ENCODE measurements at regions not wholly inside any gene's neighbourhood (a gene's known extent, or its start where the extent isn't known, plus 50 kb on each side); places are given as distances from the start of the nearest gene placed in this dataset.

DNA sequence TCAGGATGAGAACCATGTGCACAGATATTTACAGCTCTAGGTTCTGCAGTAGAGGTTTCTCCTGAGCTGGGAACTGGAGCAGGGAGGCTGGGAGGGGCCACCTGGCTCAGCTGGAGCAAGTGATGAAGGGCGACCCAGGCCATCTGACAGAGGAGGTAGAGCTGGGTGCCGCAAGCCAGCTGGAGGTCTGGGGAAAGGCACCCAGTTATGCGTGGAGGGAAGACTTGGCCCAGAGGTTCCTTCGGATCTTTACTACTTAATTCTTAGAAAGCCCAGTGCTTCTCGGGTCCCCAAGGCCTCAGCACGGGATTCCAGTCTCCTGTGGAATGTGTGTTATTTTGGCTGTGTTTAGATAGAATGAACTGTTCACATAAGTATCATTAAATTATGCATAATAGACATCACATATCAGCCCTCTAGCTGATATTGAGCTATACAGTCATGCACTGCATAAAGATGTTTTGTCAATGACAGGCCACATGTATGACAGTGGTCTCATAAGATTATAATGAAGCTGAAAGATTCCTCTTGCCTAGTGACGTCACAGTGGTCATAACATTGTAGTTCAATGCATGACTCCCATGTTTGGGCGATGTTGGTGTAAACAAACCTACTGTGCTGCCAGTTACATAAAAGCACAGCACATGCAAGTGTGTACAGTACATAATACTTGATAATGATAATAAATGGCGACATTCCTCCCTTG lies 245.1 kb downstream of the RHOU start:
- DNase-seq (ENCODE audit: low spot score) = no peak
- no peak overlapping the region for H3K27ac Mint-ChIP-seq
- H3K4me1 Mint-ChIP-seq (ENCODE audit: low read depth) = no peaks in the 10 kb centered on the region
- no peaks in the 10 kb centered on the region for H3K27me3 Mint-ChIP-seq (ENCODE audit: low read depth)
- no peaks in the 10 kb centered on the region for H3K36me3 Mint-ChIP-seq (ENCODE audit: low read depth)
- H3K9me3 Mint-ChIP-seq = no peaks in the 10 kb centered on the region
- H3K4me3 Mint-ChIP-seq = no peak overlapping the region

DNA sequence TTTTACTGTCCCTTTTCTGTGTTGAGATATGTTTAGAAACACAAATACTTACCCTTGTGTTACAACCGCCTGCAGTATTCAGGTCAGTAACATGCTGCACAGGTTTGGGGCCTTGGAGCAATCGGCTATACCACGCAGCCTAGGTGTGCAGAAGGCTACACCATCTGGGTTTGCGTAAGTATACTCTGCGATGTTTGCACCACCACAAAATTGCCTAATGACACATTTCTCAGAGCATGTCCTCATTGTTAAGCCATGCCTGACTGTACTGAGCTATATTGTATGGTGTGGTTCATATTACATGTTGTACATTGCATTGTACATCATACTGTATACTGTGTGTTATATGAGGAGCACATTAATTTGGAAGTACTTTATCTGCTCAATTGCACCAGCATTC lies 247.4 kb downstream of the RHOU start:
- Mint-ChIP-seq H3K4me3 (no peak overlapping the region), H3K27me3 (ENCODE audit: low read depth) (no peaks in the 10 kb centered on the region), H3K36me3 (ENCODE audit: low read depth) (no peaks in the 10 kb centered on the region), H3K27ac (no peak overlapping the region), H3K4me1 (ENCODE audit: low read depth) (no peaks in the 10 kb centered on the region), H3K9me3 (no peaks in the 10 kb centered on the region)
- no peak for DNase-seq (ENCODE audit: low spot score)

DNA sequence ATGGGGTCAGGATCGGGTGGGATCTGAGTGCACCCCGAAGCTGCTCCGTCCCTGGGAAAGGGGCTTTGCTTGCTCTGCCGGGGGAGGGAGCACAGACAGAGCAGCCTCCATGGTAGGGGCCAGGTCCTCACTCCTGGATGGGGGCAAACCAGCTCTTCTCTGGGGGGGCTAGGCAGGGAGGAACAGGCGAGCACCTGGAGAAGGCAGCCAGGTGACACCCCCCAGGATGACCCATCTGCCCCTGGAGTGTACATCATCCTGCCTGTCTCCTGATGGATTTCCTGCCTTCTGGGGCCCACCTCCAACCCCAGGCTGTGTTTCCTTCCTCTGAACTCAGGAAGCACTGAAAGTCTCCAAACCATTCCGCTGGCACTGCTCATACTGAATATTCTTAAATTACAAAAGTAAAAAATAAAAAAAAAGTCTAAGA lies 248.0 kb downstream of the RHOU start:
- Mint-ChIP-seq H3K36me3 (ENCODE audit: low read depth) (no peaks in the 10 kb centered on the region), H3K4me1 (ENCODE audit: low read depth) (no peaks in the 10 kb centered on the region), H3K4me3 (no peak overlapping the region), H3K27me3 (ENCODE audit: low read depth) (no peaks in the 10 kb centered on the region), H3K27ac (no peak overlapping the region), H3K9me3 (no peaks in the 10 kb centered on the region)
- DNase-seq (ENCODE audit: low spot score) = no peak

DNA sequence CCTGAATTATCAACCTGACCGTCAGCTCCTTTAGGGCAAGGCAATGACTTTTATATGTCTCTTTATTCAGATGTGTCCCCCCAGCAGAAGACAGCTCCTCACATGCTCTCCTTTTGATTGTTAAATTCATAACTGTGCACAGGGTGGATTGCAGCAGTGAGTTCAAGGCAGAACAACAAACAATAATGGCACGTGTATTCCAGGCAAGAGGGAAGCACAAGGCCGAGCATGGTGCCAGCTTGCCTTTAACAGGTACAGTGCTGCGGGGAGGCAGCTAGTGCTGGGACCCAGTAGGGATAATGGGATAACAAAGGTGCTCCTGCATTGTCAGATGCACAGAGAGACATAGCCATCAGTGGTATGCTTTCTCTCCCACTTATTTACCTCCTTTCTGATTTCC lies 248.4 kb downstream of the RHOU start:
- Mint-ChIP-seq H3K4me3 (no peak overlapping the region), H3K27ac (no peak overlapping the region), H3K36me3 (ENCODE audit: low read depth) (no peaks in the 10 kb centered on the region), H3K4me1 (ENCODE audit: low read depth) (no peaks in the 10 kb centered on the region), H3K9me3 (no peaks in the 10 kb centered on the region), H3K27me3 (ENCODE audit: low read depth) (no peaks in the 10 kb centered on the region)
- no peak for DNase-seq (ENCODE audit: low spot score)

DNA sequence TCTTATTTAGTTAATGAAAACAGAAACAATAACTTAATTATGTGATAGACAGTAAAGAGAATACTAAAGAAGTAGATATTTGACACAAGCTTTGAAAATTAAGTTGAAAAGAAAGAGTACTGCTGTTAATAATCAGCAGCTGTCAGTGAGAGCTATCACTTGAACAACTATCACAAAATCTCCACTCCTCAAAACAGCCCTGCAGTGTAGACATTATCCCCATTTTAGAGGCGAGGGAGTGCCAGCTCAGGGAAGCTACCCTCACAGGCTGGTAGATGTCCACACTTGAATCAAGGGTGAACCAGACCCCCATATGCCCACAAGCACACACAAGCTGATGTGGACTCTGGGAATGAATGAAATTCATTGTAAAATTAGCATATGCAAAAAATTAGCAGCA lies 248.8 kb downstream of the RHOU start:
- Mint-ChIP-seq H3K9me3 (no peaks in the 10 kb centered on the region), H3K36me3 (ENCODE audit: low read depth) (no peaks in the 10 kb centered on the region), H3K27ac (no peak overlapping the region), H3K4me1 (ENCODE audit: low read depth) (no peaks in the 10 kb centered on the region), H3K4me3 (no peak overlapping the region), H3K27me3 (ENCODE audit: low read depth) (no peaks in the 10 kb centered on the region)
- DNase-seq (ENCODE audit: low spot score) = no peak

DNA sequence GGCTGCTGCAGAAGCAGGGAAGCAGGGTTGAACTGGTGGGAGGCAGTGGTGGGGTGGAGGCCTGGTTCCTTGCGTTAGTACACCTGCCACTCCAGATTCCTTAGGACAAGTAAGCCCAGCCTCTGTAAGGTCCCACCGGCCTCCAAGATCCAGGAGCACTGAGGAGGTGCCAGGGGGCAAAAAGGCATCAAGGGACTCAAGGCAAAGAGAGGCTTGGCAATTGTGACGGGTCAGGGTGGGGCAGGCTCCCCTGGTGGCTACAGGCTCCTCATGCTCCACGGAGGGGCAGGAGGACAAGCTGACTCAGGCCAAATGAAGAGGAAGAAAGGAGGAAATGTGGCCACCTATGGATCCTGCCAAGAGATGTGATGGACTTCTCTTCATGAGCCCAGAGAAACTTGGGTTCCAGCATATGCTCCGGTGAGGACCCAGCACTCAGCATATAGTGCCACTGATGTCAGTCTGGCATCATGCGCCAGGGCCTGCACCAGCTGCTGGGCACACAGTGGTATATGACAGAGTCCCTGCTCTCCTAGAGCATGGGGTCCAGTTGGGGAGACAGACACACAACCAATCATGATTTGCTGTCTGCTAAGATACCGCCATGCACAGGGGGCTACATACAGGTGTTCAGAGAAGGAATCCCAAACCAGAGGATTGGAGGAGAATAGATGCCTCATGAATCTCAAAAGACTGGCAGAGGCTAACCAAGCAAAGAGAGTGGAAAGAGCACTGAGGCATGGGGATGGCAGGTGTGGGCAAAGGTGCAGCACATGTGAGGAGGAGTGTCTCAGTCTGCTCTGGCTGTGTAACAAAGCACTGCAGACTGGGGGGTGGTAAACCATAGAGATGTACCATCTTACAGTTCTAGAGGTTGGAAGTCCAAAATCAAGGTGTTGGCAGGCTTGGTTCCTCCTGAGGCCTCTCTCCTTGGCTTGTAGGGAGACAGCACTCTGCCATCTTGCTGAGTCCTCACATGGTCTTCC lies 249.7 kb downstream of the RHOU start:
- Mint-ChIP-seq H3K9me3 (no peaks in the 10 kb centered on the region), H3K27me3 (ENCODE audit: low read depth) (no peaks in the 10 kb centered on the region), H3K4me1 (ENCODE audit: low read depth) (no peaks in the 10 kb centered on the region), H3K36me3 (ENCODE audit: low read depth) (no peaks in the 10 kb centered on the region), H3K27ac (no peak overlapping the region), H3K4me3 (no peak overlapping the region)
- no peak for DNase-seq (ENCODE audit: low spot score)

DNA sequence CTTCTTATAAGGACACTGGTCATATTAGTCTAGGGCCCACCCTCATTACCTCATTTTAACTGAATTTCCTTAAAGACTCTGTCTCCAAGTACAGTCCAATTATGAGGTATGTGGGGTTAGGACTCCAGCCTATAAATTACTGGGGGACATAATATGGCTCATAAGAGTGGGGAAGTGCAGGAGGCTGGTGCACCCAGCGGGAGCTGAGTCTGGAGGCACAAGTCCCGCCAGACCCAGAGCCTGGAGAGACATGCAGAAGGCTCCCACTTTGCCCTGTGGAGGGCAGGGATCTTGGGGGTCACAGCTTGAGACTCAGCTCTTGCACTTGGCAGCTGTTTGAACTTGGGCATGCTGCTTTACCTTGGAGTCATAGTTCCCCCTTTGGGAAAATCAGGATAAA lies 250.4 kb downstream of the RHOU start:
- Mint-ChIP-seq H3K36me3 (ENCODE audit: low read depth) (no peaks in the 10 kb centered on the region), H3K4me3 (no peak overlapping the region), H3K27me3 (ENCODE audit: low read depth) (no peaks in the 10 kb centered on the region), H3K4me1 (ENCODE audit: low read depth) (no peaks in the 10 kb centered on the region), H3K9me3 (no peaks in the 10 kb centered on the region), H3K27ac (no peak overlapping the region)
- no peak for DNase-seq (ENCODE audit: low spot score)

DNA sequence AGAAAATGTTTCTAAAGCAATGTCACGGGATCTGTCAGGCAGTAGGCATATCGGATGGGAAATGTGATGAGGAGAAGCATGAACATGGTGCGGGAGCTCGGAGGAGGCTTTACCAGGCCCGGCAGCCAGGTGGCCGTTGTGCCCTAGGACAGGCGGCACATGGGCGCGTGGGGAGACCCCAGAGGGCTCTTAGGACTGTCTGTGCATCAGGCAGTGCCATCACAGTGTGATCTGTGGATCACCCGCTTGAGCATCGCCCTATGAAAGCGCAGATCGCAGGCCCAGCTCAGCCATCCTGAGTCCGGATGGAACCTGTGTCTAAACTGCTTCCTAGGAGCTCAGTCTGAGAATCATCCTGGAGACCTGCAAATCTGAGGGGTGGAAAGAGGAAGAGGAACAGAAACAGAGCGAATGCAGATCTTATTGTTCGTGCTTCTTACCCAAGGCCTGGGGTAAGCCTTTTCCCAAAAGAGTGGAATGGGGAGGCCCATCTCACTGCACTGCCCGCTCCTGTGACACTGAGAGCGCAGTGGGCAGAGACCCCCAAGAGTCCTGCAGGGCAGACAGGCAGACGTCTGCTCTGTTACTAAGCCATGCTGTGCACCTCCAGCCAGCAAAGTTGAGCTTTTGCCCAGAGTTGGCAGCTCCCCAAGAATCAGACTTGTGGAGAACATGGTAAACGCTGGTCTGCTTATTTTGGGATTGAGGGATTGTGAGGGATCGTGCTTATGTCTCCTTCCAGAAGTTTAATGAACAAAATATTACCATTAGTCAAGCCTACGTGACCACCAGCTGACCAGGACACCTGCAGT lies 251.0 kb downstream of the RHOU start:
- Mint-ChIP-seq H3K9me3 (no peaks in the 10 kb centered on the region), H3K4me3 (no peak overlapping the region)

DNA sequence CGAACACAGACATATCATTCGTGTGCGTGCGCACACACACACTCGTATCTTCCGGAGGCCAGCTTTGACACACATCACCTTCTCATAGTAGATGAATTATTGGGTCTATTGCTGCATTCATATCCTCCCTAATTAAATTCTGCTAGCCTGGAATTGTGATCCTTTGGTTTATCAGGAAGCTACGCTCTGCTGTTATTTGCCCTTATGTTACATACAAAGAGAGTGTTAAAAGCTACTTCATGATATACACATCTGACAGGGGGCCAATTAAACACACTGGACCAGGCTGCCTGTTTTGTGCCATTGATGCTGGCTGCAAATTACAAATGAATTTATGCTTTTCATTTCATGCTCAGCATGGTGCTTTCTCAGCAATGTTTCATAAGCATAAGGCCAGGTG lies 252.0 kb downstream of the RHOU start:
- no peaks in the 10 kb centered on the region for H3K27me3 Mint-ChIP-seq (ENCODE audit: low read depth)
- H3K36me3 Mint-ChIP-seq (ENCODE audit: low read depth) = no peaks in the 10 kb centered on the region
- no peak for DNase-seq (ENCODE audit: low spot score)
- no peak overlapping the region for H3K4me3 Mint-ChIP-seq
- no peak overlapping the region for H3K27ac Mint-ChIP-seq
- no peaks in the 10 kb centered on the region for H3K4me1 Mint-ChIP-seq (ENCODE audit: low read depth)
- H3K9me3 Mint-ChIP-seq = no peaks in the 10 kb centered on the region

More for the DNA sequence above, 251.0 kb downstream of the RHOU start:
- no peak overlapping the region for H3K27ac Mint-ChIP-seq
- H3K4me1 Mint-ChIP-seq (ENCODE audit: low read depth) = no peaks in the 10 kb centered on the region
- no peak for DNase-seq (ENCODE audit: low spot score)
- H3K36me3 Mint-ChIP-seq (ENCODE audit: low read depth) = no peaks in the 10 kb centered on the region
- no peaks in the 10 kb centered on the region for H3K27me3 Mint-ChIP-seq (ENCODE audit: low read depth)

DNA sequence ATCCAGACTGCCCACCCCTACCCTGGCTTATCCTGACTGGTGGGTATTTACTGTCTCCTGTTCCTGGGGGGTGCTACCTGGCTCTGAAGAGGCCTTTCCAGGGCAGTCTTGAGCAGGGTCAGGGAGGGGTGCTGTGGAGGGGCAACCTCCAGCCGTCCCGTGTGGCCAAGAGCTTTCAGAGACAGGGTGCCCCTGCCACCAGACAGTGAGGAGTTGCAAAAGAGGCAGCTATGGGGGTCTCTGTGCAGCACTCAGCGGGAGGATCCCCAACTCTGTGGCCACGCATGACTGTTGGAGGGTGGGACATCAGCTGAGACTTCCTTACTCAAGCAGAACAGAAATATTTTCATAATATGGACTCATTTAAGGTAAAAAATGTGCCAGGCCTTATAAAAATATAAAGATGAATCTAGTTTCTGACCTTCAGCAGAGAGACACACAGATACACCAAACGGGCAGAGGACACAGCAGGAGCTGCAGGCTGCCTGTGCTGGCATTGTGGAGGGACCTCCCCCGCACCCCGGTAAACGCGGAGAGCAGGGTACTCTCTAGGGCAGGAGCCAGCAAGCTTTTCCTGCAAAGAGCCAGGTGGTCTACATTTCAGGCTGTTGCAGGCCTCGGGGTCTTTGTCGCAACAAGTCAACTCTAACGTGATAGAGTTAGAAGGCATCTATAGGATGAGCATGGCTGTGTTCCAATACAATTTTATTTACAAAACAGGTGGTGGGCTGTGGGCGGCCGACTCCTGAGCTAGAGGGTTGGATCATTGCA lies 252.6 kb downstream of the RHOU start:
- Mint-ChIP-seq H3K9me3 (no peaks in the 10 kb centered on the region), H3K27me3 (ENCODE audit: low read depth) (peaks cover 4% of the 10 kb centered on the region), H3K36me3 (ENCODE audit: low read depth) (no peaks in the 10 kb centered on the region), H3K27ac (no peak overlapping the region), H3K4me3 (no peak overlapping the region), H3K4me1 (ENCODE audit: low read depth) (no peaks in the 10 kb centered on the region)
- DNase-seq (ENCODE audit: low spot score) = no peak

DNA sequence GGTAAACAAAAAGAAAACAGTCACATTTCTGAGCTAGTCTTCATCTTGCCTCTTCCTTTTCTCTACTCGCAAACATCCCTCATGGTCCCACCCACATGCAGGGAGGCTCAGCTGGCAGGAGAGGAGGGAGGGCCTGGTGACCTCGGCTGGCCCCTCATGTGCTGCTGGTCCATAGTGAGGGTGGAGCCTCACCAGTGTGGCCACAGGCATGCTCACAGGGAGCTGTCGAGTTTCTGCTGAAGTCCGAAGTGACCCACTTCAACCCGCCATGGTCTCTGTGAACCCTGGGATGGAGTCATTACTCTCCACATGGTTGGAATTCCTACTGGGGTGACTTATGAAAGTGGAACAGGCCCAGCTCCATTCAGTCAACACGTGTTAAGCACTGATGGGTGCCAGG lies 253.4 kb downstream of the RHOU start:
- no peak overlapping the region for H3K4me3 Mint-ChIP-seq
- H3K4me1 Mint-ChIP-seq (ENCODE audit: low read depth) = no peaks in the 10 kb centered on the region
- H3K27me3 Mint-ChIP-seq (ENCODE audit: low read depth) = peaks cover 7% of the 10 kb centered on the region
- no peaks in the 10 kb centered on the region for H3K9me3 Mint-ChIP-seq
- H3K36me3 Mint-ChIP-seq (ENCODE audit: low read depth) = no peaks in the 10 kb centered on the region
- DNase-seq (ENCODE audit: low spot score) = no peak
- H3K27ac Mint-ChIP-seq = no peak overlapping the region

DNA sequence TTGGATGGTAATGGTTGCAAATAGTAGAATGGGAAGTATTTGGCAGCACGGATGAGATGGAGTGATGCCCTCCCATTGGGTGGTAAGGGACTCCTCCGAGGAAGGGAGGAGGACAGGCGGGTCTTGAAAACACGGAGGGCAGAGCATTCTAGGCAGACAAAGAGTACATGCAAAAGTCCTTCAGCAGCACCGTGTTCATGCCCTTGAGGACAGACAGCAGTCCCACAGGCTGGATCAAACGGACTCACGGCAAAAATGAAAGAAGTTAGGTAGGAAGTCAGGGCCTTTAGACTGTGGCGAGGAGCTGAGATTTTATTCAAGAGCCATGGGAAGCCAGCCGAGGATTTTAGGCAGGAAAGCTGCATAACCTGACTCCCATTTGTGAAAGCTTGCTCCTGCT lies 253.9 kb downstream of the RHOU start:
- H3K4me1 Mint-ChIP-seq (ENCODE audit: low read depth) = no peaks in the 10 kb centered on the region

DNA sequence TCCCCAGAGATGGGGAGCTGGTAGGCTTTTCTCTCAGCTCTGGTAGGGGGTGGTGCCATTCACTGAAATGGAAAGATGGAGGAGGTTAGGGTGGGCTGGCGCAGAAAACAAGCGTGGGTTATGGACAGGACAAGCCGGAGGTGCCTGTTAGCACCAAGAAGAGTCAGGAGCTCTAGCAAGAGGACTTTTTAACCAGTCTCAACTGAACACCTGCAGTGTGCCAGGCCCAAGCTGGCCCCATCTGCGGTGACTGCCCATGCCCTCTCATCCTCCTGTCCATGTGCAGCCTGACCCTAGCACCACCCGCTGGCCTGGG lies 254.4 kb downstream of the RHOU start:
- H3K36me3 Mint-ChIP-seq (ENCODE audit: low read depth) = no peaks in the 10 kb centered on the region
- H3K4me1 Mint-ChIP-seq (ENCODE audit: low read depth) = no peaks in the 10 kb centered on the region
- peaks cover 13% of the 10 kb centered on the region for H3K27me3 Mint-ChIP-seq (ENCODE audit: low read depth)
- no peak for DNase-seq (ENCODE audit: low spot score)
- H3K9me3 Mint-ChIP-seq = no peaks in the 10 kb centered on the region
- H3K27ac Mint-ChIP-seq = no peak overlapping the region
- no peak overlapping the region for H3K4me3 Mint-ChIP-seq

More for the DNA sequence above, 253.9 kb downstream of the RHOU start:
- Mint-ChIP-seq H3K27me3 (ENCODE audit: low read depth) (peaks cover 11% of the 10 kb centered on the region), H3K27ac (no peak overlapping the region), H3K4me3 (no peak overlapping the region), H3K36me3 (ENCODE audit: low read depth) (no peaks in the 10 kb centered on the region), H3K9me3 (no peaks in the 10 kb centered on the region)
- DNase-seq (ENCODE audit: low spot score) = no peak
